8988T (cell line): ENCODE measurements at regions not wholly inside any gene's neighbourhood (a gene's known extent, or its start where the extent isn't known, plus 50 kb on each side); places are given as distances from the start of the nearest gene placed in this dataset.
"Not testable (repeated sequence)": the region's sequence is repeated elsewhere in the genome, so short reads cannot be mapped to it uniquely, and the experiment has no call there.

Experiments used
- DNase-seq: peaks from one replicate; pipeline ENCODE4 v3.0.0; 2011

GRCh38 chr21:27795418-27795817, 828.5 kb upstream of the ADAMTS5 start:
- DNase-seq: no peak

- DNase-seq: no peak
These were observed 827.0 kb upstream of the ADAMTS5 start for GRCh38 chr21:27793901-27794300.

- no peak for DNase-seq
These were observed 820.2 kb upstream of the ADAMTS5 start for GRCh38 chr21:27787046-27787445.

- DNase-seq: no peak
These were observed 812.7 kb upstream of the ADAMTS5 start for GRCh38 chr21:27779606-27780005.

GRCh38 chr21:27776925-27777553, 810.2 kb upstream of the ADAMTS5 start:
- DNase-seq: no peak

- no peak for DNase-seq
These were observed 805.9 kb upstream of the ADAMTS5 start for GRCh38 chr21:27772816-27773215.

GRCh38 chr21:27771938-27772483, 805.1 kb upstream of the ADAMTS5 start:
- DNase-seq: no peak

- no peak for DNase-seq
These were observed 802.9 kb upstream of the ADAMTS5 start for GRCh38 chr21:27769763-27770162.

- DNase-seq: not testable (repeated sequence)
These were observed 801.3 kb upstream of the ADAMTS5 start for GRCh38 chr21:27768046-27768637.

GRCh38 chr21:27764056-27764455, 797.2 kb upstream of the ADAMTS5 start:
- DNase-seq: no peak

GRCh38 chr21:27761623-27762022, 794.7 kb upstream of the ADAMTS5 start:
- DNase-seq: no peak

GRCh38 chr21:27759820-27760219, 792.9 kb upstream of the ADAMTS5 start:
- DNase-seq: no peak

GRCh38 chr21:27759091-27759659, 792.3 kb upstream of the ADAMTS5 start:
- no peak for DNase-seq

GRCh38 chr21:27756191-27756590, 789.3 kb upstream of the ADAMTS5 start:
- DNase-seq: no peak

- no peak for DNase-seq
These were observed 777.2 kb upstream of the ADAMTS5 start for GRCh38 chr21:27743971-27744564.

GRCh38 chr21:27741736-27742135, 774.8 kb upstream of the ADAMTS5 start:
- DNase-seq: no peak

GRCh38 chr21:27740084-27740483, 773.2 kb upstream of the ADAMTS5 start:
- DNase-seq: no peak

- DNase-seq: no peak
These were observed 772.3 kb upstream of the ADAMTS5 start for GRCh38 chr21:27739187-27739586.

GRCh38 chr21:27735699-27736098, 768.8 kb upstream of the ADAMTS5 start:
- DNase-seq: no peak

GRCh38 chr21:27734146-27734545, 767.3 kb upstream of the ADAMTS5 start:
- no peak for DNase-seq

GRCh38 chr21:27725916-27726315, 759.0 kb upstream of the ADAMTS5 start:
- no peak for DNase-seq

GRCh38 chr21:27722095-27722494, 755.2 kb upstream of the ADAMTS5 start:
- DNase-seq: no peak

GRCh38 chr21:27721675-27722074, 754.8 kb upstream of the ADAMTS5 start:
- no peak for DNase-seq

- no peak for DNase-seq
These were observed 752.3 kb upstream of the ADAMTS5 start for GRCh38 chr21:27719226-27719625.
